ENCODE measurements at regions not wholly inside any gene's neighbourhood (a gene's known extent, or its start where the extent isn't known, plus 50 kb on each side); places are given as distances from the start of the nearest gene placed in this dataset.

DNA sequence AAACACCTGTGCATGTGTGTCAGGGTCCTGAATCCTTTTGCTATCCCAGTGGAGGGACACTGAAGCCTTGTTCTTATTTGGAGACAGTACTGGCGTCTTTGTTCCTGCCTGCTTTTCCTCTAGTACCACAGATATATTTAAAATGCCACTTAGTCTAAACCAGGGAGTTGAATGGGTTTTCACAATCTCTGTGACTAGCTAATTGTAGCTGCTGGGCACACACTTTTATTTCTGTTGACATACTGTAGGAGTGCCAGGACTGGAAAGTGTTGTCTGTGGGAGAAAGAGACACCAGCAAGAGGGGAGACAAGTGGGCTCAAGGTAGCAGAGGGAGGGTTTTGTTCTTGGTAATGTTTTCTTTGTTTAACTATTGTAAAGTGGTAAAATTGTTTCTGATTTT lies 174.0 kb upstream of the SV2C start:
- no peak for TF ChIP-seq GATA2 (IDR thresholded peaks at IDR 0.05; ENCODE audit: low read depth, low read length)
- TF ChIP-seq GATA3 (IDR thresholded peaks at IDR 0.05; ENCODE audit: low read depth, low read length), result no peak
